Transverse colon (tissue), 4 donors: ENCODE measurements at regions not wholly inside any gene's neighbourhood (a gene's known extent, or its start where the extent isn't known, plus 50 kb on each side); places are given as distances from the start of the nearest gene placed in this dataset.
"Not testable (repeated sequence)": the region's sequence is repeated elsewhere in the genome, so short reads cannot be mapped to it uniquely, and the experiment has no call there.

ENCODE experiments used
- DNase-seq: peaks from one replicate; pipeline ENCODE4 v3.0.0-alpha.2; 2019
- H3K27ac ChIP-seq, 4 donors: fragments of 200-600 bp; sonication (generic); 2 replicates each; pipeline ENCODE4 v1.5.1; 2016 to 2018; ENCODE audit warnings: inconsistent platforms in 4 of 4
- H3K27me3 ChIP-seq: fragments of 200-600 bp; sonication (generic); 2 replicates; pipeline ENCODE4 v1.5.1; 2017; ENCODE audit warnings: inconsistent platforms
- H3K36me3 ChIP-seq, 4 donors: fragments of 200-600 bp; sonication (generic); 2 replicates each; pipeline ENCODE4 v1.5.1; 2017 to 2019; ENCODE audit warnings: inconsistent platforms in 4 of 4
- H3K4me1 ChIP-seq, 4 donors: fragments of 200-600 bp; sonication (generic); 2 replicates each; pipeline ENCODE4 v1.5.1; 2017 to 2020; ENCODE audit warnings: inconsistent platforms in 4 of 4
- H3K4me3 ChIP-seq, 4 donors: fragments of 200-600 bp; sonication (generic); 1 replicate in 1 of 4; 2 replicates in 3 of 4; pipeline versions ENCODE4 v1.5.1 to v1.6.1; 2017 to 2019; ENCODE audit warnings: inconsistent platforms in 4 of 4
- H3K9me3 ChIP-seq, 2 donors: fragments of 200-600 bp; sonication (generic); 2 replicates each; pipeline ENCODE4 v1.5.1; 2017 to 2019; ENCODE audit warnings: inconsistent platforms in 2 of 2
- EP300 ChIP-seq: sonication (generic); formaldehyde crosslinking; IDR thresholded peaks from one replicate; pipeline ENCODE4 v1.6.1; 2017; ENCODE audit warnings: antibody characterized with exemption, low read depth
- POLR2A ChIP-seq: fragments of 450-650 bp; IDR thresholded peaks from one replicate; pipeline ENCODE4 v1.6.1; 2016; ENCODE audit warnings: antibody characterized with exemption, mild to moderate bottlenecking, moderate library complexity
- POLR2AphosphoS5 ChIP-seq, 3 donors: sonication (generic); formaldehyde crosslinking; IDR thresholded peaks; one replicate each; pipeline ENCODE4 v1.6.1; 2016; ENCODE audit warnings: antibody characterized with exemption in 3 of 3
- WGBS, 2 donors: methylation state at CpG; one replicate each; pipeline ENCODE4 v1.1.5; 2018; ENCODE audit warnings: low coverage in 1 of 2; 5-methylcytosine and 5-hydroxymethylcytosine counted together
- in situ Hi-C, 4 donors: fragments of 200-750 bp; cut with MboI; loops; one replicate each; pipeline versions ENCODE4 v1.15.0 to v1.15.1; 2017; ENCODE audit warnings: low sequenced_read_pairs in 3 of 4, low pct_ligation_motif_present in 1 of 4, low pct_unique_long_range_greater_than_20kb in 1 of 4
- intact Hi-C: fragments of 100-400 bp; cut with DNase I; formaldehyde crosslinking; loops from one replicate; pipeline ENCODE4 v1.15.1; 2023; ENCODE audit warnings: low total_unique reads
- TF ChIP-seq, protein P1 (sequence below), 5 experiments: fragments of 200-600 bp in 3 of 5; fragments of 450-650 bp in 2 of 5; sonication (generic) in 3 of 5; IDR thresholded peaks; 1 replicate in 2 of 5; 2 replicates in 3 of 5; pipeline ENCODE4 v1.5.1; 2016 to 2017; ENCODE audit warnings: antibody characterized with exemption in 5 of 5, inconsistent platforms in 3 of 5, mild to moderate bottlenecking in 2 of 5, moderate library complexity in 1 of 5

GRCh38 chr11:89658767-89659166 lies 51.3 kb upstream of the TRIM77 start:
- intact Hi-C loops, H3K4me1 ChIP-seq, DNase-seq, in situ Hi-C loops, H3K4me3 ChIP-seq, H3K36me3 ChIP-seq, H3K9me3 ChIP-seq, H3K27ac ChIP-seq: not testable (repeated sequence)
- peaks cover 24% of the 10 kb centered on the region for H3K27me3 ChIP-seq

- 45 to 67% methylated on average over 2 of the region's 2 CpGs for WGBS, 2 donors
- H3K27me3 ChIP-seq: peaks cover 17% of the 10 kb centered on the region
- H3K27ac ChIP-seq, H3K4me1 ChIP-seq, intact Hi-C loops, DNase-seq, H3K4me3 ChIP-seq, in situ Hi-C loops, H3K36me3 ChIP-seq, H3K9me3 ChIP-seq: not testable (repeated sequence)
These were observed 50.7 kb upstream of the TRIM77 start for GRCh38 chr11:89659414-89659813.

- intact Hi-C loops: no loop called here
- H3K36me3 ChIP-seq: no peaks in the 10 kb centered on the region
- in situ Hi-C loops: no loop called here
These were observed 49.9 kb upstream of the TRIM77 start for GRCh38 chr11:89660234-89660633.

More at GRCh38 chr11:89660234-89660633, 49.9 kb upstream of the TRIM77 start:
- no peak overlapping the region for H3K27ac ChIP-seq
- peaks cover 15% of the 10 kb centered on the region for H3K27me3 ChIP-seq
- DNase-seq: no peak
- TF ChIP-seq, protein P1, sequence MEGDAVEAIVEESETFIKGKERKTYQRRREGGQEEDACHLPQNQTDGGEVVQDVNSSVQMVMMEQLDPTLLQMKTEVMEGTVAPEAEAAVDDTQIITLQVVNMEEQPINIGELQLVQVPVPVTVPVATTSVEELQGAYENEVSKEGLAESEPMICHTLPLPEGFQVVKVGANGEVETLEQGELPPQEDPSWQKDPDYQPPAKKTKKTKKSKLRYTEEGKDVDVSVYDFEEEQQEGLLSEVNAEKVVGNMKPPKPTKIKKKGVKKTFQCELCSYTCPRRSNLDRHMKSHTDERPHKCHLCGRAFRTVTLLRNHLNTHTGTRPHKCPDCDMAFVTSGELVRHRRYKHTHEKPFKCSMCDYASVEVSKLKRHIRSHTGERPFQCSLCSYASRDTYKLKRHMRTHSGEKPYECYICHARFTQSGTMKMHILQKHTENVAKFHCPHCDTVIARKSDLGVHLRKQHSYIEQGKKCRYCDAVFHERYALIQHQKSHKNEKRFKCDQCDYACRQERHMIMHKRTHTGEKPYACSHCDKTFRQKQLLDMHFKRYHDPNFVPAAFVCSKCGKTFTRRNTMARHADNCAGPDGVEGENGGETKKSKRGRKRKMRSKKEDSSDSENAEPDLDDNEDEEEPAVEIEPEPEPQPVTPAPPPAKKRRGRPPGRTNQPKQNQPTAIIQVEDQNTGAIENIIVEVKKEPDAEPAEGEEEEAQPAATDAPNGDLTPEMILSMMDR (IDR thresholded peaks at IDR 0.05): no peak
- TF ChIP-seq POLR2A (no peak), EP300 (no peak), POLR2AphosphoS5 (IDR thresholded peaks at IDR 0.05) (no peak)
- no peaks in the 10 kb centered on the region for H3K9me3 ChIP-seq
- no peak overlapping the region for H3K4me3 ChIP-seq
- no peaks in the 10 kb centered on the region for H3K4me1 ChIP-seq
